ENCODE measurements at regions not wholly inside any gene's neighbourhood (a gene's known extent, or its start where the extent isn't known, plus 50 kb on each side); places are given as distances from the start of the nearest gene placed in this dataset.
"Not testable (repeated sequence)": the region's sequence is repeated elsewhere in the genome, so short reads cannot be mapped to it uniquely, and the experiment has no call there.

DNA sequence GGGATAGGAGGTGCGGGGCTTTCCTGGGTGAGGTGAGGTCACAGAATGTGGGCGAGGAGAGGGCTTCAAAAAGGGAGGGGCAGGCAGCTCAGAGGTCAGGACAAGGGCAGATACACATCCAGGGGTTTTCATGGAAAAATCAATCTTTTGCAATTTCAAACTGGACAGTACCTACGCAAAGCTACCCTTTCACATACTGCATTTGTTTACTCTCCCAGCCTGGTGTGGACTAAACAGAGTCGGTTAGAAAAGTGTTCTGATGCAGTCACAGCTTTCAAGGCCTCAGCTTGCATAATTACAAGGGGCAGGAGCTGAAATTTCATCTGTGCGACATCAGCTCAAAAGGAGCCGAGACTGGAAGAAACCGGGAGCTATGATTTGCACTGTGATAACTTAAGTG is 309.9 kb upstream of the SOX1 start:
- WGBS, 2 experiments (ENCODE audit: insufficient coverage in 1 of 2, insufficient read length in 1 of 2) = 83% methylated on average over 1 of the region's 7 CpGs; no CpG with 5 or more reads in 1 of the 2 experiments
- not testable (repeated sequence) for H3K9me3 ChIP-seq (ENCODE audit: control insufficient read depth, low read length); H3K4me3 ChIP-seq (ENCODE audit: low read length); DNase-seq; H3K9me3 Mint-ChIP-seq; H3K4me1 ChIP-seq (ENCODE audit: control insufficient read depth, insufficient read depth, low read length); H3K27me3 Mint-ChIP-seq (ENCODE audit: insufficient read depth); H3K36me3 ChIP-seq (ENCODE audit: control insufficient read depth, insufficient read depth, low read length); H3K4me3 Mint-ChIP-seq; H3K4me1 Mint-ChIP-seq; H3K27ac ChIP-seq (ENCODE audit: low read depth, low read length); H3K36me3 Mint-ChIP-seq (ENCODE audit: low read depth); H3K27me3 ChIP-seq (ENCODE audit: control insufficient read depth, insufficient read depth, low read length, poor library complexity, severe bottlenecking); H3K9ac ChIP-seq (ENCODE audit: extremely low read depth, low read length, poor library complexity, severe bottlenecking); H3K27ac Mint-ChIP-seq

- WGBS, 2 experiments (ENCODE audit: insufficient coverage in 1 of 2, insufficient read length in 1 of 2) = 100% methylated on average over 1 of the region's 3 CpGs; no CpG with 5 or more reads in 1 of the 2 experiments
- H3K9me3 Mint-ChIP-seq; DNase-seq; H3K4me1 Mint-ChIP-seq; H3K9ac ChIP-seq (ENCODE audit: extremely low read depth, low read length, poor library complexity, severe bottlenecking); H3K36me3 Mint-ChIP-seq (ENCODE audit: low read depth); H3K27me3 ChIP-seq (ENCODE audit: control insufficient read depth, insufficient read depth, low read length, poor library complexity, severe bottlenecking); H3K4me1 ChIP-seq (ENCODE audit: control insufficient read depth, insufficient read depth, low read length); H3K27ac Mint-ChIP-seq; H3K27me3 Mint-ChIP-seq (ENCODE audit: insufficient read depth); H3K27ac ChIP-seq (ENCODE audit: low read depth, low read length); H3K4me3 ChIP-seq (ENCODE audit: low read length); H3K4me3 Mint-ChIP-seq; H3K36me3 ChIP-seq (ENCODE audit: control insufficient read depth, insufficient read depth, low read length); H3K9me3 ChIP-seq (ENCODE audit: control insufficient read depth, low read length): not testable (repeated sequence)
These were observed 309.3 kb upstream of the SOX1 start for GRCh38 chr13:111757618-111758017.

DNA sequence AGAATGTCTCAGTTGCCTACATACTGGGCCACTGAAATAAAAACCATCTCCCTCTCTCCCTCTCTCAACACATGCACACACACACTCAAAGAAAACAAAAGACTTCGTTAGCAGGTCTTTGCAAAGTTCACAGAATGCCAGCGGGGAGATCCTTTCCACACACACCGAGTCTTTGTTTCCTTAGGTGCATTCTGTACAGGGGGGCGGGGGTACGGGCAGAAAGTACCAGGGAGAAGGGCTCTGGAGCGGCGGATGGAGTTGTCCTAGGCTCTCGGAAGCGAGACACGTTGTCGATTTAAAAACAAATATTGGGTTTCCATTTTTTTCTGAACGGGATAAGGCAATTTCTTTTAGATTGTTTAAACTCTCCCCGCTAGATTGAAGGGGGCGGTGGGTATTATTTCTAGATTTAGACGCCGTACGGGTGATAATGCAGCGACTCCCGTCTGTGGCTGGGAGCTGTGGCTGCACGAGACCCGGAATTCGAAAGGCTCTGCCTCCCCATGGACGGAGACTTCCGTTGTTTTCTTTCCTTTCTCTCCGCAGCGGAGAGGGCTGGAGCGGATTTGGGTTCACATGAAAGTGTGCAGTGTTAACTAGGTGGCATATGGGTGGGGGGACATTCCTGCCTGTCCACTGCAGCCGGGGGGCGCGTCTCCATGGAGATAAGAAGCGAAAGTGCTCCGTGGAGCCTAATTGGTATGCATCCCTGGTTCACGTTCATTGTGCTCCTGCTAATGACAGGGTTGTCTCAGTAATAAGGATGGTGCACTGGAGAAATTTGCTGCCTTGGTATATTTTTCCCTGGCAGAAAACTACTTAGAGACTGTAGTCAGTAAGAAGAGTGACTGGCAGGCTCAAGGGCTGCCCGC is 303.7 kb upstream of the SOX1 start:
- not testable (repeated sequence) for DNase-seq; H3K4me3 Mint-ChIP-seq; H3K4me3 ChIP-seq (ENCODE audit: low read length); H3K27ac Mint-ChIP-seq; H3K4me1 ChIP-seq (ENCODE audit: control insufficient read depth, insufficient read depth, low read length); H3K9me3 Mint-ChIP-seq; H3K36me3 ChIP-seq (ENCODE audit: control insufficient read depth, insufficient read depth, low read length); H3K27ac ChIP-seq (ENCODE audit: low read depth, low read length); H3K27me3 Mint-ChIP-seq (ENCODE audit: insufficient read depth); H3K27me3 ChIP-seq (ENCODE audit: control insufficient read depth, insufficient read depth, low read length, poor library complexity, severe bottlenecking); H3K9ac ChIP-seq (ENCODE audit: extremely low read depth, low read length, poor library complexity, severe bottlenecking); H3K4me1 Mint-ChIP-seq; H3K9me3 ChIP-seq (ENCODE audit: control insufficient read depth, low read length); H3K36me3 Mint-ChIP-seq (ENCODE audit: low read depth)
- WGBS, 2 experiments (ENCODE audit: insufficient coverage in 1 of 2, insufficient read length in 1 of 2) = no CpG with 5 or more reads among the region's 34 CpGs

- not testable (repeated sequence) for H3K27ac Mint-ChIP-seq
These were observed 302.4 kb upstream of the SOX1 start for GRCh38 chr13:111764550-111764949.

GRCh38 chr13:111764996-111765395 is 302.0 kb upstream of the SOX1 start:
- H3K4me3 ChIP-seq (ENCODE audit: low read length); H3K4me1 Mint-ChIP-seq; H3K4me1 ChIP-seq (ENCODE audit: control insufficient read depth, insufficient read depth, low read length); H3K9me3 ChIP-seq (ENCODE audit: control insufficient read depth, low read length); H3K36me3 ChIP-seq (ENCODE audit: control insufficient read depth, insufficient read depth, low read length); H3K27ac Mint-ChIP-seq; H3K27me3 Mint-ChIP-seq (ENCODE audit: insufficient read depth); H3K9ac ChIP-seq (ENCODE audit: extremely low read depth, low read length, poor library complexity, severe bottlenecking); H3K4me3 Mint-ChIP-seq; H3K27ac ChIP-seq (ENCODE audit: low read depth, low read length); H3K27me3 ChIP-seq (ENCODE audit: control insufficient read depth, insufficient read depth, low read length, poor library complexity, severe bottlenecking); H3K9me3 Mint-ChIP-seq; H3K36me3 Mint-ChIP-seq (ENCODE audit: low read depth); DNase-seq: not testable (repeated sequence)
- WGBS, 2 experiments (ENCODE audit: insufficient coverage in 1 of 2, insufficient read length in 1 of 2) = no CpG with 5 or more reads among the region's 13 CpGs

More at GRCh38 chr13:111764550-111764949, 302.4 kb upstream of the SOX1 start:
- not testable (repeated sequence) for H3K4me3 ChIP-seq (ENCODE audit: low read length); H3K4me1 ChIP-seq (ENCODE audit: control insufficient read depth, insufficient read depth, low read length); H3K27me3 Mint-ChIP-seq (ENCODE audit: insufficient read depth); H3K27ac ChIP-seq (ENCODE audit: low read depth, low read length); H3K36me3 Mint-ChIP-seq (ENCODE audit: low read depth); H3K4me3 Mint-ChIP-seq; H3K27me3 ChIP-seq (ENCODE audit: control insufficient read depth, insufficient read depth, low read length, poor library complexity, severe bottlenecking); H3K9me3 ChIP-seq (ENCODE audit: control insufficient read depth, low read length); DNase-seq; H3K9ac ChIP-seq (ENCODE audit: extremely low read depth, low read length, poor library complexity, severe bottlenecking); H3K36me3 ChIP-seq (ENCODE audit: control insufficient read depth, insufficient read depth, low read length); H3K9me3 Mint-ChIP-seq; H3K4me1 Mint-ChIP-seq
- WGBS, 2 experiments (ENCODE audit: insufficient coverage in 1 of 2, insufficient read length in 1 of 2) = no CpG with 5 or more reads among the region's 15 CpGs

GRCh38 chr13:111775718-111776117 is 291.2 kb upstream of the SOX1 start:
- not testable (repeated sequence) for H3K9ac ChIP-seq (ENCODE audit: extremely low read depth, low read length, poor library complexity, severe bottlenecking); H3K4me1 Mint-ChIP-seq; H3K4me3 Mint-ChIP-seq; H3K27ac Mint-ChIP-seq; H3K27me3 ChIP-seq (ENCODE audit: control insufficient read depth, insufficient read depth, low read length, poor library complexity, severe bottlenecking); H3K27ac ChIP-seq (ENCODE audit: low read depth, low read length); H3K9me3 ChIP-seq (ENCODE audit: control insufficient read depth, low read length); H3K9me3 Mint-ChIP-seq; H3K4me1 ChIP-seq (ENCODE audit: control insufficient read depth, insufficient read depth, low read length); H3K36me3 Mint-ChIP-seq (ENCODE audit: low read depth); DNase-seq; H3K4me3 ChIP-seq (ENCODE audit: low read length); H3K27me3 Mint-ChIP-seq (ENCODE audit: insufficient read depth); H3K36me3 ChIP-seq (ENCODE audit: control insufficient read depth, insufficient read depth, low read length)
- 81% methylated on average over 2 of the region's 3 CpGs; no CpG with 5 or more reads in 1 of the 2 experiments for WGBS, 2 experiments (ENCODE audit: insufficient coverage in 1 of 2, insufficient read length in 1 of 2)

DNA sequence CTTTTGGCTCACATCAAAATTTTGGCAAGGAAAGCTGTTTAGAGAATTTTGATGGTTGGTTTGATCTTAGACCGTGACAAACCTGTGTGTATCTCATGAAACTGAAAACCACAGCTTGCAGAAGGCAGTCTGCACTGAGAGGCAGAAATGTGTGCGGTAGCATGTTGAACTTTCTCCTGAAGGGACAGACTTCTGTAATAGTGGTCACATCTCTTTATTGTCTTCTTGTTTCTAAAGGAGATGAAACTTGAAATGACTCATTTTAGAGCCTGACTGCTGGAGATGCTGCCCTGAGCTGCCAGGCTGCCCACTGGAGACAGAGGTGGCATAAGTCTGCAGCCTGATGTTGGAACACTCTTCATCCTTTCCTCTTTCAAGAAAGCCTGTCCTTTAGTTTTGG is 289.6 kb upstream of the SOX1 start:
- H3K9me3 Mint-ChIP-seq; H3K9ac ChIP-seq (ENCODE audit: extremely low read depth, low read length, poor library complexity, severe bottlenecking); H3K27me3 Mint-ChIP-seq (ENCODE audit: insufficient read depth); DNase-seq; H3K9me3 ChIP-seq (ENCODE audit: control insufficient read depth, low read length); H3K27ac Mint-ChIP-seq; H3K4me3 ChIP-seq (ENCODE audit: low read length); H3K27me3 ChIP-seq (ENCODE audit: control insufficient read depth, insufficient read depth, low read length, poor library complexity, severe bottlenecking); H3K36me3 Mint-ChIP-seq (ENCODE audit: low read depth); H3K4me3 Mint-ChIP-seq; H3K4me1 Mint-ChIP-seq; H3K36me3 ChIP-seq (ENCODE audit: control insufficient read depth, insufficient read depth, low read length); H3K27ac ChIP-seq (ENCODE audit: low read depth, low read length); H3K4me1 ChIP-seq (ENCODE audit: control insufficient read depth, insufficient read depth, low read length): not testable (repeated sequence)
- WGBS, 2 experiments (ENCODE audit: insufficient coverage in 1 of 2, insufficient read length in 1 of 2) = 55% methylated on average over 1 of the region's 2 CpGs; no CpG with 5 or more reads in 1 of the 2 experiments

Measured in endodermal cell (in vitro differentiated cells).